GM19467 (cell line): ENCODE measurements at regions not wholly inside any gene's neighbourhood (a gene's known extent, or its start where the extent isn't known, plus 50 kb on each side); places are given as distances from the start of the nearest gene placed in this dataset.
"Not testable (repeated sequence)": the region's sequence is repeated elsewhere in the genome, so short reads cannot be mapped to it uniquely, and the experiment has no call there.

Source experiments
- ATAC-seq: cut with Tn5 transposase; IDR thresholded peaks from one replicate; pipeline ENCODE4 v1.9.1; 2021; ENCODE audit warnings: mild to moderate bottlenecking, moderate library complexity; ENCODE audit not compliant: unreplicated experiment

GRCh38 chr6:135701426-135701825 is 150.1 kb upstream of the PDE7B start:
- ATAC-seq = no peak

- no peak for ATAC-seq
These were observed 148.5 kb upstream of the PDE7B start for GRCh38 chr6:135703007-135703406.

GRCh38 chr6:135703621-135704020 is 147.9 kb upstream of the PDE7B start:
- ATAC-seq = peak; percentile 76

GRCh38 chr6:135707426-135707825 is 144.1 kb upstream of the PDE7B start:
- ATAC-seq = no peak

GRCh38 chr6:135710042-135710441 is 141.5 kb upstream of the PDE7B start:
- no peak for ATAC-seq

GRCh38 chr6:135722190-135722589 is 129.3 kb upstream of the PDE7B start:
- no peak for ATAC-seq

GRCh38 chr6:135722679-135723078 is 128.8 kb upstream of the PDE7B start:
- ATAC-seq = peak; percentile 88

GRCh38 chr6:135728589-135728988 is 122.9 kb upstream of the PDE7B start:
- ATAC-seq = no peak

- ATAC-seq = no peak
These were observed 120.4 kb upstream of the PDE7B start for GRCh38 chr6:135731116-135731515.

- ATAC-seq = not testable (repeated sequence)
These were observed 115.2 kb upstream of the PDE7B start for GRCh38 chr6:135736351-135736750.

- no peak for ATAC-seq
These were observed 112.9 kb upstream of the PDE7B start for GRCh38 chr6:135738636-135739035.

- ATAC-seq = no peak
These were observed 112.2 kb upstream of the PDE7B start for GRCh38 chr6:135739288-135739687.

GRCh38 chr6:135740580-135740979 is 110.9 kb upstream of the PDE7B start:
- ATAC-seq = no peak

- no peak for ATAC-seq
These were observed 108.0 kb upstream of the PDE7B start for GRCh38 chr6:135743476-135743875.

GRCh38 chr6:135748189-135748588 is 103.3 kb upstream of the PDE7B start:
- no peak for ATAC-seq

- ATAC-seq = no peak
These were observed 101.4 kb upstream of the PDE7B start for GRCh38 chr6:135750081-135750480.

GRCh38 chr6:135753196-135753595 is 98.3 kb upstream of the PDE7B start:
- no peak for ATAC-seq

GRCh38 chr6:135759831-135760230 is 91.7 kb upstream of the PDE7B start:
- no peak for ATAC-seq

- no peak for ATAC-seq
These were observed 77.5 kb upstream of the PDE7B start for GRCh38 chr6:135774006-135774405.

- ATAC-seq = no peak
These were observed 72.3 kb upstream of the PDE7B start for GRCh38 chr6:135779213-135779612.

GRCh38 chr6:135780326-135780725 is 71.2 kb upstream of the PDE7B start:
- ATAC-seq = no peak

GRCh38 chr6:135782546-135782945 is 69.0 kb upstream of the PDE7B start:
- ATAC-seq = no peak

- ATAC-seq = no peak
These were observed 67.0 kb upstream of the PDE7B start for GRCh38 chr6:135784507-135784906.
